Neural cell (in vitro differentiated cells): ENCODE measurements at regions not wholly inside any gene's neighbourhood (a gene's known extent, or its start where the extent isn't known, plus 50 kb on each side); places are given as distances from the start of the nearest gene placed in this dataset.

Experiments used
- H2AFZ ChIP-seq: fragments of 200-600, 300-800 bp; sonication (generic), shearing (Covaris generic); 2 replicates; pipeline ENCODE4 v1.6.0; 2014; ENCODE audit warnings: low read depth, mild to moderate bottlenecking, antibody characterized with exemption, low read length, moderate library complexity
- H3F3A ChIP-seq: fragments of 200-600 bp; shearing (Covaris generic); 2 replicates; pipeline ENCODE4 v1.6.1; 2016; ENCODE audit warnings: mild to moderate bottlenecking, moderate library complexity, mixed read lengths, antibody characterized with exemption, low read length; ENCODE audit not compliant: insufficient read depth, poor library complexity, severe bottlenecking
- H3K27ac ChIP-seq: fragments of 200-600, 300-800 bp; sonication (generic), shearing (Covaris generic); 2 replicates; pipeline ENCODE4 v1.5.1; 2014; ENCODE audit warnings: mild to moderate bottlenecking, low read length, moderate library complexity
- H3K27me3 ChIP-seq: fragments of 300-800, 200-600 bp; sonication (generic), shearing (Covaris generic); 2 replicates; pipeline ENCODE4 v1.6.0; 2014; ENCODE audit warnings: mild to moderate bottlenecking, low read depth, low read length, moderate library complexity; ENCODE audit not compliant: insufficient read depth
- H3K36me3 ChIP-seq: fragments of 300-800, 200-600 bp; sonication (generic), shearing (Covaris generic); 2 replicates; pipeline ENCODE4 v1.5.1; 2014; ENCODE audit warnings: mild to moderate bottlenecking, antibody characterized with exemption, low read length, moderate library complexity; ENCODE audit not compliant: insufficient read depth
- H3K4me2 ChIP-seq: fragments of 300-800, 200-600 bp; sonication (generic), shearing (Covaris generic); 2 replicates; pipeline ENCODE4 v1.6.0; 2014; ENCODE audit warnings: mild to moderate bottlenecking, low read length
- H3K4me3 ChIP-seq: fragments of 300-800, 200-600 bp; sonication (generic), shearing (Covaris generic); 2 replicates; pipeline ENCODE4 v1.5.1; 2014; ENCODE audit warnings: mild to moderate bottlenecking, low read length, moderate library complexity
- H3K79me2 ChIP-seq: fragments of 200-600 bp; shearing (Covaris generic); replicated peaks from 2 replicates; pipeline ENCODE4 v1.6.0; 2014; ENCODE audit warnings: mild to moderate bottlenecking, low read length, moderate library complexity; ENCODE audit not compliant: insufficient read depth
- H3K9ac ChIP-seq: fragments of 300-800, 200-600 bp; sonication (generic), shearing (Covaris generic); 2 replicates; pipeline ENCODE4 v1.6.1; 2016; ENCODE audit warnings: mild to moderate bottlenecking, low read length, mixed read lengths
- H3K9me2 ChIP-seq: fragments of 200-600 bp; shearing (Covaris generic); 2 replicates; pipeline ENCODE4 v1.6.1; 2016; ENCODE audit warnings: mild to moderate bottlenecking, low read length, mixed read lengths; ENCODE audit not compliant: insufficient read depth
- H3K9me3 ChIP-seq: fragments of 200-600, 300-800 bp; sonication (generic), shearing (Covaris generic); 2 replicates; pipeline ENCODE4 v1.6.1; 2016; ENCODE audit warnings: mild to moderate bottlenecking, mixed run types, low read length, moderate library complexity, mixed read lengths
- H4K20me1 ChIP-seq: fragments of 200-600 bp; shearing (Covaris generic); 2 replicates; pipeline ENCODE4 v1.6.1; 2016; ENCODE audit warnings: mild to moderate bottlenecking, mixed run types; ENCODE audit not compliant: insufficient read depth
- EP300 ChIP-seq: fragments of 450-650 bp; conservative IDR thresholded peaks from 2 replicates; pipeline ENCODE4 v1.6.1; 2014; ENCODE audit warnings: antibody characterized with exemption, mild to moderate bottlenecking, moderate library complexity; ENCODE audit not compliant: poor library complexity, severe bottlenecking
- EZH2 ChIP-seq: fragments of 200-600, 300-800 bp; shearing (Covaris generic), sonication (generic); IDR thresholded peaks from 2 replicates; pipeline ENCODE4 v1.6.1; 2014; ENCODE audit warnings: antibody characterized with exemption, low read length, borderline replicate concordance, mild to moderate bottlenecking; ENCODE audit not compliant: insufficient read depth, poor library complexity, severe bottlenecking
- MXI1 ChIP-seq: fragments of 450-650 bp; conservative IDR thresholded peaks from 2 replicates; pipeline ENCODE4 v1.6.1; 2014; ENCODE audit warnings: antibody characterized with exemption, mild to moderate bottlenecking; ENCODE audit not compliant: poor library complexity, severe bottlenecking
- POLR2AphosphoS5 ChIP-seq: IDR thresholded peaks from 2 replicates; pipeline ENCODE4 v1.6.1; 2012
- RAD21 ChIP-seq: fragments of 450-650 bp; conservative IDR thresholded peaks from 2 replicates; pipeline ENCODE4 v1.6.1; 2014; ENCODE audit warnings: antibody characterized with exemption, mild to moderate bottlenecking, moderate library complexity
- SMC3 ChIP-seq: fragments of 450-650 bp; conservative IDR thresholded peaks from 2 replicates; pipeline ENCODE4 v1.6.1; 2014; ENCODE audit warnings: antibody characterized with exemption, mild to moderate bottlenecking, moderate library complexity; ENCODE audit not compliant: poor library complexity
- TAF1 ChIP-seq: IDR thresholded peaks from 2 replicates; pipeline ENCODE4 v1.6.1; 2012; ENCODE audit warnings: low read depth
- TF ChIP-seq, protein P1 (sequence below): fragments of 450-650 bp; IDR thresholded peaks from 2 replicates; pipeline ENCODE4 v1.5.1; 2014; ENCODE audit warnings: antibody characterized with exemption, mild to moderate bottlenecking, moderate library complexity; ENCODE audit not compliant: poor library complexity, severe bottlenecking
- TF ChIP-seq, protein P2 (sequence below): IDR thresholded peaks from 2 replicates; pipeline ENCODE4 v1.6.1; 2012; ENCODE audit warnings: borderline replicate concordance

GRCh38 chr21:35461700-35462099 is 412.6 kb upstream of the RUNX1 start:
- Histone ChIP-seq H3K27ac (no peak overlapping the region), H3K9me3 (no peaks in the 10 kb centered on the region), H3K9me2 (no peaks in the 10 kb centered on the region), H2AFZ (no peak overlapping the region), H3K27me3 (no peaks in the 10 kb centered on the region), H3K4me2 (no peak overlapping the region), H3K4me3 (no peak overlapping the region), H3K79me2 (no peaks in the 10 kb centered on the region), H3F3A (no peaks in the 10 kb centered on the region), H4K20me1 (no peaks in the 10 kb centered on the region), H3K9ac (no peak overlapping the region), H3K36me3 (no peaks in the 10 kb centered on the region)
- TF ChIP-seq, protein P1, sequence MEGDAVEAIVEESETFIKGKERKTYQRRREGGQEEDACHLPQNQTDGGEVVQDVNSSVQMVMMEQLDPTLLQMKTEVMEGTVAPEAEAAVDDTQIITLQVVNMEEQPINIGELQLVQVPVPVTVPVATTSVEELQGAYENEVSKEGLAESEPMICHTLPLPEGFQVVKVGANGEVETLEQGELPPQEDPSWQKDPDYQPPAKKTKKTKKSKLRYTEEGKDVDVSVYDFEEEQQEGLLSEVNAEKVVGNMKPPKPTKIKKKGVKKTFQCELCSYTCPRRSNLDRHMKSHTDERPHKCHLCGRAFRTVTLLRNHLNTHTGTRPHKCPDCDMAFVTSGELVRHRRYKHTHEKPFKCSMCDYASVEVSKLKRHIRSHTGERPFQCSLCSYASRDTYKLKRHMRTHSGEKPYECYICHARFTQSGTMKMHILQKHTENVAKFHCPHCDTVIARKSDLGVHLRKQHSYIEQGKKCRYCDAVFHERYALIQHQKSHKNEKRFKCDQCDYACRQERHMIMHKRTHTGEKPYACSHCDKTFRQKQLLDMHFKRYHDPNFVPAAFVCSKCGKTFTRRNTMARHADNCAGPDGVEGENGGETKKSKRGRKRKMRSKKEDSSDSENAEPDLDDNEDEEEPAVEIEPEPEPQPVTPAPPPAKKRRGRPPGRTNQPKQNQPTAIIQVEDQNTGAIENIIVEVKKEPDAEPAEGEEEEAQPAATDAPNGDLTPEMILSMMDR, result no peak
- no peak for TF ChIP-seq SMC3
- no peak for TF ChIP-seq MXI1
- no peak for TF ChIP-seq POLR2AphosphoS5
- no peak for TF ChIP-seq RAD21
- no peak for TF ChIP-seq TAF1
- TF ChIP-seq EZH2, result no peak
- no peak for TF ChIP-seq EP300
- TF ChIP-seq, protein P2, sequence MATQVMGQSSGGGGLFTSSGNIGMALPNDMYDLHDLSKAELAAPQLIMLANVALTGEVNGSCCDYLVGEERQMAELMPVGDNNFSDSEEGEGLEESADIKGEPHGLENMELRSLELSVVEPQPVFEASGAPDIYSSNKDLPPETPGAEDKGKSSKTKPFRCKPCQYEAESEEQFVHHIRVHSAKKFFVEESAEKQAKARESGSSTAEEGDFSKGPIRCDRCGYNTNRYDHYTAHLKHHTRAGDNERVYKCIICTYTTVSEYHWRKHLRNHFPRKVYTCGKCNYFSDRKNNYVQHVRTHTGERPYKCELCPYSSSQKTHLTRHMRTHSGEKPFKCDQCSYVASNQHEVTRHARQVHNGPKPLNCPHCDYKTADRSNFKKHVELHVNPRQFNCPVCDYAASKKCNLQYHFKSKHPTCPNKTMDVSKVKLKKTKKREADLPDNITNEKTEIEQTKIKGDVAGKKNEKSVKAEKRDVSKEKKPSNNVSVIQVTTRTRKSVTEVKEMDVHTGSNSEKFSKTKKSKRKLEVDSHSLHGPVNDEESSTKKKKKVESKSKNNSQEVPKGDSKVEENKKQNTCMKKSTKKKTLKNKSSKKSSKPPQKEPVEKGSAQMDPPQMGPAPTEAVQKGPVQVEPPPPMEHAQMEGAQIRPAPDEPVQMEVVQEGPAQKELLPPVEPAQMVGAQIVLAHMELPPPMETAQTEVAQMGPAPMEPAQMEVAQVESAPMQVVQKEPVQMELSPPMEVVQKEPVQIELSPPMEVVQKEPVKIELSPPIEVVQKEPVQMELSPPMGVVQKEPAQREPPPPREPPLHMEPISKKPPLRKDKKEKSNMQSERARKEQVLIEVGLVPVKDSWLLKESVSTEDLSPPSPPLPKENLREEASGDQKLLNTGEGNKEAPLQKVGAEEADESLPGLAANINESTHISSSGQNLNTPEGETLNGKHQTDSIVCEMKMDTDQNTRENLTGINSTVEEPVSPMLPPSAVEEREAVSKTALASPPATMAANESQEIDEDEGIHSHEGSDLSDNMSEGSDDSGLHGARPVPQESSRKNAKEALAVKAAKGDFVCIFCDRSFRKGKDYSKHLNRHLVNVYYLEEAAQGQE, result no peak

DNA sequence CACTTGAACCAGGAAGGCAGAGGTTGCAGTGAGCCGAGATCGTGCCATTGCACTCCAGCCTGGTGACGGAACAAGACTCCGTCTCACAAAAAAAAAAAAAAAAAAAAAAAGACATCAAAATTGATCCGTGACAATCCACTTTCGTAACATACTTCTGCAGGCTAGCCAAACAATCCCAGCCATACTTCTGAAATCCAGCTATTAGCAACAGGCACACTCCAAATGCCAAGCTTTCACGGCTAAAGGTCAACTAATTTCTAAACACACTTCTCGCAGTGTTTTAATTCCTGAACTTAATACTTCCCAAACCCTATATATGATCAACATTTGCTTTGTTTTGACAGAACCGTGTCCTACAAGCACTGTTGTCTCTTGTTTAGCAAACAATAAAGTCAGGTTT is 411.3 kb upstream of the RUNX1 start:
- Histone ChIP-seq H3K4me3 (no peak overlapping the region), H3K27ac (no peak overlapping the region), H3K4me2 (no peak overlapping the region), H4K20me1 (no peaks in the 10 kb centered on the region), H3K9me3 (no peaks in the 10 kb centered on the region), H2AFZ (no peak overlapping the region), H3K9me2 (no peaks in the 10 kb centered on the region), H3K36me3 (no peaks in the 10 kb centered on the region), H3K79me2 (no peaks in the 10 kb centered on the region), H3K9ac (no peak overlapping the region), H3F3A (no peaks in the 10 kb centered on the region), H3K27me3 (no peaks in the 10 kb centered on the region)
- TF ChIP-seq SMC3, result no peak
- TF ChIP-seq, protein P1, result no peak
- TF ChIP-seq POLR2AphosphoS5, result no peak
- TF ChIP-seq, protein P2, result no peak
- no peak for TF ChIP-seq TAF1
- TF ChIP-seq RAD21, result no peak
- TF ChIP-seq EZH2, result no peak
- TF ChIP-seq EP300, result no peak
- no peak for TF ChIP-seq MXI1
